ENCODE measurements at regions not wholly inside any gene's neighbourhood (a gene's known extent, or its start where the extent isn't known, plus 50 kb on each side); places are given as distances from the start of the nearest gene placed in this dataset.
"Not testable (repeated sequence)": the region's sequence is repeated elsewhere in the genome, so short reads cannot be mapped to it uniquely, and the experiment has no call there.

- intact Hi-C loops (cut with micrococcal nuclease); H3K36me3 ChIP-seq; H3K27ac ChIP-seq (replicated peaks); H3K4me3 ChIP-seq; H3K4me1 ChIP-seq; DNase-seq: not testable (repeated sequence)
- Histone ChIP-seq H3K9me3 (replicated peaks) (peaks cover 23% of the 10 kb centered on the region), H3K27me3 (ENCODE audit: low read depth) (peaks cover 23% of the 10 kb centered on the region)
Measured at GRCh38 chr9:63821293-63821692, 1463.7 kb downstream of the FOXD4L5 start.

- H3K27me3 ChIP-seq (ENCODE audit: low read depth), result peaks cover 25% of the 10 kb centered on the region
- H3K4me3 ChIP-seq; H3K27ac ChIP-seq (replicated peaks); DNase-seq; H3K36me3 ChIP-seq; intact Hi-C loops (cut with micrococcal nuclease); H3K4me1 ChIP-seq: not testable (repeated sequence)
- peaks cover 23% of the 10 kb centered on the region for H3K9me3 ChIP-seq (replicated peaks)
Measured at GRCh38 chr9:63820882-63821281, 1464.1 kb downstream of the FOXD4L5 start.

- H3K4me3 ChIP-seq; H3K36me3 ChIP-seq; H3K4me1 ChIP-seq; intact Hi-C loops (cut with micrococcal nuclease); H3K27ac ChIP-seq (replicated peaks): not testable (repeated sequence)
- Histone ChIP-seq H3K27me3 (ENCODE audit: low read depth) (peaks cover 25% of the 10 kb centered on the region), H3K9me3 (replicated peaks) (peaks cover 25% of the 10 kb centered on the region)
- peak; percentile 12 for DNase-seq
Measured at GRCh38 chr9:63820383-63820782, 1464.6 kb downstream of the FOXD4L5 start.

- no peak for TF ChIP-seq CTCF (IDR thresholded peaks at IDR 0.05; ENCODE audit: borderline replicate concordance)
- no peaks in the 10 kb centered on the region for H3K36me3 ChIP-seq
- peaks cover 49% of the 10 kb centered on the region for H3K27me3 ChIP-seq (ENCODE audit: low read depth)
- H3K4me3 ChIP-seq, result peak overlapping the region; percentile 54
- DNase-seq, result peak; percentile 55
- no peak overlapping the region for H3K27ac ChIP-seq (replicated peaks)
- H3K9me3 ChIP-seq (replicated peaks), result peaks cover 31% of the 10 kb centered on the region
- intact Hi-C loops (cut with micrococcal nuclease), result no loop called here
- peaks cover 7% of the 10 kb centered on the region for H3K4me1 ChIP-seq
Measured at GRCh38 chr9:63817622-63818518, 1467.1 kb downstream of the FOXD4L5 start.

- peaks cover 7% of the 10 kb centered on the region for H3K4me1 ChIP-seq
- intact Hi-C loops (cut with micrococcal nuclease), result no loop called here
- peaks cover 31% of the 10 kb centered on the region for H3K9me3 ChIP-seq (replicated peaks)
- H3K36me3 ChIP-seq, result no peaks in the 10 kb centered on the region
- H3K4me3 ChIP-seq, result peak overlapping the region; percentile 54
- peaks cover 56% of the 10 kb centered on the region for H3K27me3 ChIP-seq (ENCODE audit: low read depth)
- peak overlapping the region; percentile 19 for H3K27ac ChIP-seq (replicated peaks)
- DNase-seq, result peak; percentile 82
- no peak for TF ChIP-seq CTCF (IDR thresholded peaks at IDR 0.05; ENCODE audit: borderline replicate concordance)
Measured at GRCh38 chr9:63816751-63817621, 1468.0 kb downstream of the FOXD4L5 start.

GRCh38 chr9:63814970-63815669 lies 1469.9 kb downstream of the FOXD4L5 start:
- Histone ChIP-seq H3K27me3 (ENCODE audit: low read depth) (peaks cover 57% of the 10 kb centered on the region), H3K9me3 (replicated peaks) (peaks cover 36% of the 10 kb centered on the region)
- H3K27ac ChIP-seq (replicated peaks); intact Hi-C loops (cut with micrococcal nuclease); DNase-seq; H3K4me1 ChIP-seq; H3K4me3 ChIP-seq; H3K36me3 ChIP-seq: not testable (repeated sequence)

GRCh38 chr9:63813391-63814021 lies 1471.5 kb downstream of the FOXD4L5 start:
- intact Hi-C loops (cut with micrococcal nuclease); H3K4me1 ChIP-seq; H3K36me3 ChIP-seq: not testable (repeated sequence)
- H3K4me3 ChIP-seq, result peak overlapping the region; percentile 47
- peaks cover 57% of the 10 kb centered on the region for H3K27me3 ChIP-seq (ENCODE audit: low read depth)
- H3K9me3 ChIP-seq (replicated peaks), result peaks cover 31% of the 10 kb centered on the region
- DNase-seq, result peak; percentile 12
- peak overlapping the region; percentile 50 for H3K27ac ChIP-seq (replicated peaks)

- H3K4me1 ChIP-seq; intact Hi-C loops (cut with micrococcal nuclease); H3K36me3 ChIP-seq: not testable (repeated sequence)
- H3K9me3 ChIP-seq (replicated peaks), result peaks cover 24% of the 10 kb centered on the region
- peak; percentile 18 for DNase-seq
- peak overlapping the region; percentile 47 for H3K4me3 ChIP-seq
- peaks cover 51% of the 10 kb centered on the region for H3K27me3 ChIP-seq (ENCODE audit: low read depth)
- peak overlapping the region; percentile 50 for H3K27ac ChIP-seq (replicated peaks)
Measured at GRCh38 chr9:63812822-63813221, 1472.2 kb downstream of the FOXD4L5 start.

- intact Hi-C loops (cut with micrococcal nuclease); DNase-seq; H3K4me1 ChIP-seq; H3K27me3 ChIP-seq (ENCODE audit: low read depth); H3K36me3 ChIP-seq; H3K4me3 ChIP-seq; H3K27ac ChIP-seq (replicated peaks); H3K9me3 ChIP-seq (replicated peaks): not testable (repeated sequence)
Measured at GRCh38 chr9:63804205-63804604, 1480.8 kb downstream of the FOXD4L5 start.

GRCh38 chr9:63794081-63794685 lies 1490.8 kb downstream of the FOXD4L5 start:
- H3K27ac ChIP-seq (replicated peaks); H3K27me3 ChIP-seq (ENCODE audit: low read depth); H3K4me1 ChIP-seq; intact Hi-C loops (cut with micrococcal nuclease); DNase-seq; H3K4me3 ChIP-seq; H3K36me3 ChIP-seq: not testable (repeated sequence)
- peaks cover 45% of the 10 kb centered on the region for H3K9me3 ChIP-seq (replicated peaks)

Measured in left ventricle myocardium inferior (tissue), 1 donor.